B cell (primary cell): ENCODE measurements at regions not wholly inside any gene's neighbourhood (a gene's known extent, or its start where the extent isn't known, plus 50 kb on each side); places are given as distances from the start of the nearest gene placed in this dataset.

Experiments
- CTCF ChIP-seq: fragments of 200-600 bp; IDR thresholded peaks from one replicate; pipeline ENCODE4 v1.8.0; 2022; ENCODE audit warnings: antibody characterized with exemption, mild to moderate bottlenecking
- EZH2 ChIP-seq: IDR thresholded peaks from 2 replicates; pipeline ENCODE4 v1.6.1; 2012; ENCODE audit warnings: borderline replicate concordance, low read depth, mild to moderate bottlenecking, moderate library complexity, low read length; ENCODE audit not compliant: insufficient read depth, poor library complexity, severe bottlenecking

GRCh38 chr3:8077126-8077525 lies 424.5 kb upstream of the LMCD1 start:
- TF ChIP-seq EZH2 (no peak), CTCF (no peak)
